Glutamatergic neuron (in vitro differentiated cells): ENCODE measurements at regions not wholly inside any gene's neighbourhood (a gene's known extent, or its start where the extent isn't known, plus 50 kb on each side); places are given as distances from the start of the nearest gene placed in this dataset.

Experiments used
- DNase-seq: peaks from one replicate; pipeline ENCODE4 v3.0.0; 2022
- H3K27ac Mint-ChIP-seq: one replicate; pipeline ENCODE4 v1.8.0; 2020; ENCODE audit warnings: mild to moderate bottlenecking, mixed read lengths, inconsistent platforms; ENCODE audit not compliant: unreplicated experiment
- H3K27me3 Mint-ChIP-seq: one replicate; pipeline ENCODE4 v1.8.0; 2020; ENCODE audit warnings: mild to moderate bottlenecking, moderate library complexity, mixed read lengths, inconsistent platforms; ENCODE audit not compliant: unreplicated experiment
- H3K36me3 Mint-ChIP-seq: one replicate; pipeline ENCODE4 v1.8.0; 2020; ENCODE audit warnings: mild to moderate bottlenecking, mixed read lengths, inconsistent platforms; ENCODE audit not compliant: unreplicated experiment
- H3K4me1 Mint-ChIP-seq: one replicate; pipeline ENCODE4 v1.8.0; 2020; ENCODE audit warnings: mild to moderate bottlenecking, low read depth, mixed read lengths, inconsistent platforms; ENCODE audit not compliant: unreplicated experiment
- H3K4me3 Mint-ChIP-seq: one replicate; pipeline ENCODE4 v1.8.0; 2020; ENCODE audit warnings: mild to moderate bottlenecking, mixed read lengths, inconsistent platforms; ENCODE audit not compliant: unreplicated experiment
- H3K9me3 Mint-ChIP-seq: one replicate; pipeline ENCODE4 v1.8.0; 2020; ENCODE audit warnings: mild to moderate bottlenecking, moderate library complexity, mixed read lengths, inconsistent platforms; ENCODE audit not compliant: unreplicated experiment
- CTCF ChIP-seq: fragments of 200-600 bp; sonication (generic); IDR thresholded peaks from one replicate; pipeline ENCODE4 v1.5.0; 2021; ENCODE audit not compliant: partially characterized antibody, unreplicated experiment

GRCh38 chr12:78331181-78331580, 500.5 kb downstream of the NAV3 start:
- DNase-seq, result no peak
- no peak for TF ChIP-seq CTCF
- H3K4me1 Mint-ChIP-seq, result peaks cover 9% of the 10 kb centered on the region
- no peak overlapping the region for H3K4me3 Mint-ChIP-seq
- H3K36me3 Mint-ChIP-seq, result no peaks in the 10 kb centered on the region
- no peak overlapping the region for H3K27ac Mint-ChIP-seq
- no peaks in the 10 kb centered on the region for H3K9me3 Mint-ChIP-seq
- no peaks in the 10 kb centered on the region for H3K27me3 Mint-ChIP-seq

- no peaks in the 10 kb centered on the region for H3K9me3 Mint-ChIP-seq
- peak; percentile 19 for DNase-seq
- no peaks in the 10 kb centered on the region for H3K36me3 Mint-ChIP-seq
- peaks cover 9% of the 10 kb centered on the region for H3K4me1 Mint-ChIP-seq
- TF ChIP-seq CTCF, result no peak
- no peak overlapping the region for H3K4me3 Mint-ChIP-seq
- peak overlapping the region; percentile 69 for H3K27ac Mint-ChIP-seq
- H3K27me3 Mint-ChIP-seq, result no peaks in the 10 kb centered on the region
Measured at GRCh38 chr12:78331753-78332152, 501.1 kb downstream of the NAV3 start.

- TF ChIP-seq CTCF, result no peak
- H3K27me3 Mint-ChIP-seq, result peaks cover 3% of the 10 kb centered on the region
- no peak overlapping the region for H3K4me3 Mint-ChIP-seq
- no peaks in the 10 kb centered on the region for H3K36me3 Mint-ChIP-seq
- H3K9me3 Mint-ChIP-seq, result no peaks in the 10 kb centered on the region
- H3K27ac Mint-ChIP-seq, result no peak overlapping the region
- no peak for DNase-seq
- no peaks in the 10 kb centered on the region for H3K4me1 Mint-ChIP-seq
Measured at GRCh38 chr12:78338054-78338785, 507.5 kb downstream of the NAV3 start.

- Mint-ChIP-seq H3K27ac (no peak overlapping the region), H3K27me3 (peaks cover 3% of the 10 kb centered on the region)
Measured at GRCh38 chr12:78340406-78340805, 509.7 kb downstream of the NAV3 start.

More at GRCh38 chr12:78340406-78340805, 509.7 kb downstream of the NAV3 start:
- H3K4me1 Mint-ChIP-seq, result no peaks in the 10 kb centered on the region
- DNase-seq, result no peak
- no peak for TF ChIP-seq CTCF
- H3K9me3 Mint-ChIP-seq, result no peaks in the 10 kb centered on the region
- no peak overlapping the region for H3K4me3 Mint-ChIP-seq
- H3K36me3 Mint-ChIP-seq, result no peaks in the 10 kb centered on the region
